ENCODE measurements at regions not wholly inside any gene's neighbourhood (a gene's known extent, or its start where the extent isn't known, plus 50 kb on each side); places are given as distances from the start of the nearest gene placed in this dataset.

GRCh38 chr3:28758115-28758514, 409.5 kb upstream of the AZI2 start:
- no peak for DNase-seq
- H3K36me3 ChIP-seq = no peaks in the 10 kb centered on the region
- no peaks in the 10 kb centered on the region for H3K27me3 ChIP-seq (ENCODE audit: low read depth)
- H3K4me1 ChIP-seq = no peaks in the 10 kb centered on the region
- no peaks in the 10 kb centered on the region for H3K9me3 ChIP-seq
- no peak for TF ChIP-seq CTCF (IDR thresholded peaks at IDR 0.05)
- H3K27ac ChIP-seq = no peak overlapping the region
- intact Hi-C loops (cut with DNase I) = no loop called here
- no peak overlapping the region for H3K4me3 ChIP-seq
- ATAC-seq = no peak

- no peak for TF ChIP-seq CTCF (IDR thresholded peaks at IDR 0.05)
- Histone ChIP-seq H3K27me3 (ENCODE audit: low read depth) (no peaks in the 10 kb centered on the region), H3K4me1 (no peaks in the 10 kb centered on the region), H3K36me3 (no peaks in the 10 kb centered on the region), H3K9me3 (no peaks in the 10 kb centered on the region), H3K4me3 (no peak overlapping the region), H3K27ac (no peak overlapping the region)
- intact Hi-C loops (cut with DNase I) = no loop called here
- no peak for DNase-seq
- ATAC-seq = no peak
Measured at GRCh38 chr3:28761375-28761774, 412.8 kb upstream of the AZI2 start.

- Histone ChIP-seq H3K4me1 (no peaks in the 10 kb centered on the region), H3K9me3 (no peaks in the 10 kb centered on the region), H3K36me3 (no peaks in the 10 kb centered on the region), H3K27ac (no peak overlapping the region), H3K27me3 (ENCODE audit: low read depth) (no peaks in the 10 kb centered on the region), H3K4me3 (no peak overlapping the region)
- DNase-seq (no peak), ATAC-seq (no peak)
- no peak for TF ChIP-seq CTCF (IDR thresholded peaks at IDR 0.05)
- intact Hi-C loops (cut with DNase I) = no loop called here
Measured at GRCh38 chr3:28765194-28765593, 416.6 kb upstream of the AZI2 start.

GRCh38 chr3:28768439-28768838, 419.8 kb upstream of the AZI2 start:
- Histone ChIP-seq H3K27ac (no peak overlapping the region), H3K27me3 (ENCODE audit: low read depth) (no peaks in the 10 kb centered on the region), H3K9me3 (peaks cover 15% of the 10 kb centered on the region), H3K4me1 (no peaks in the 10 kb centered on the region), H3K4me3 (no peak overlapping the region), H3K36me3 (no peaks in the 10 kb centered on the region)
- no peak for TF ChIP-seq CTCF (IDR thresholded peaks at IDR 0.05)
- no peak for ATAC-seq
- intact Hi-C loops (cut with DNase I) = no loop called here
- no peak for DNase-seq

GRCh38 chr3:28777806-28778475, 429.3 kb upstream of the AZI2 start:
- Histone ChIP-seq H3K4me1 (no peaks in the 10 kb centered on the region), H3K9me3 (no peaks in the 10 kb centered on the region), H3K27ac (no peak overlapping the region), H3K36me3 (no peaks in the 10 kb centered on the region), H3K27me3 (ENCODE audit: low read depth) (no peaks in the 10 kb centered on the region), H3K4me3 (no peak overlapping the region)
- DNase-seq = no peak
- ATAC-seq = no peak
- no peak for TF ChIP-seq CTCF (IDR thresholded peaks at IDR 0.05)
- intact Hi-C loops (cut with DNase I) = no loop called here
